CD8-positive, alpha-beta memory T cell (primary cell): ENCODE measurements at regions not wholly inside any gene's neighbourhood (a gene's known extent, or its start where the extent isn't known, plus 50 kb on each side); places are given as distances from the start of the nearest gene placed in this dataset.

Source experiments
- CTCF ChIA-PET: fragments of 350-600 bp; sonication (Branson Sonifier 250); formaldehyde crosslinking; loops from one replicate; lab custom pipeline; 2021; ENCODE audit warnings: antibody characterized with exemption; lab: Charles Lee
- POLR2A ChIA-PET: fragments of 350-600 bp; sonication (Branson Sonifier 250); formaldehyde crosslinking; loops from one replicate; lab custom pipeline; 2021; ENCODE audit warnings: antibody characterized with exemption; lab: Charles Lee
- DNase-seq, 5 donors: peaks; one replicate each; pipeline versions ENCODE4 v3.0.0 to v3.0.0-alpha.2; 2020 to 2022; ENCODE audit warnings: mixed read lengths in 1 of 5
- H3K27ac ChIP-seq: one replicate; pipeline ENCODE4 v1.7.0; 2013; ENCODE audit warnings: low read depth, mild to moderate bottlenecking, low read length, moderate library complexity
- H3K27me3 ChIP-seq: 2 replicates; pipeline ENCODE4 v1.7.0; 2013; ENCODE audit warnings: low read length, mild to moderate bottlenecking; ENCODE audit not compliant: insufficient read depth, poor library complexity, severe bottlenecking
- H3K36me3 ChIP-seq: 2 replicates; pipeline ENCODE4 v1.7.0; 2013; ENCODE audit warnings: mild to moderate bottlenecking, low read length, moderate library complexity; ENCODE audit not compliant: insufficient read depth
- H3K4me1 ChIP-seq: 2 replicates; pipeline ENCODE4 v1.7.0; 2013; ENCODE audit warnings: mild to moderate bottlenecking, low read length, moderate library complexity; ENCODE audit not compliant: insufficient read depth
- H3K4me3 ChIP-seq: 2 replicates; pipeline ENCODE4 v1.7.0; 2013; ENCODE audit warnings: mild to moderate bottlenecking, low read length
- H3K9me3 ChIP-seq: 2 replicates; pipeline ENCODE4 v1.7.0; 2013; ENCODE audit warnings: mild to moderate bottlenecking, low read length
- H3K27ac Mint-ChIP-seq, 8 donors: one replicate each; pipeline ENCODE4 v1.8.0; 2020 to 2021; ENCODE audit warnings: mixed read lengths in 8 of 8, mild to moderate bottlenecking in 6 of 8, inconsistent platforms in 3 of 8, moderate library complexity in 3 of 8
- H3K27me3 Mint-ChIP-seq, 2 donors: one replicate each; pipeline ENCODE4 v1.8.0; 2020 to 2021; ENCODE audit warnings: mixed read lengths in 2 of 2, mild to moderate bottlenecking in 1 of 2, moderate library complexity in 1 of 2
- H3K36me3 Mint-ChIP-seq, 3 donors: one replicate each; pipeline ENCODE4 v1.8.0; 2020 to 2021; ENCODE audit warnings: mixed read lengths in 3 of 3, inconsistent platforms in 1 of 3, mild to moderate bottlenecking in 1 of 3
- H3K4me1 Mint-ChIP-seq, 3 donors: one replicate each; pipeline ENCODE4 v1.8.0; 2020 to 2021; ENCODE audit warnings: mixed read lengths in 3 of 3, inconsistent platforms in 1 of 3, mild to moderate bottlenecking in 1 of 3
- H3K4me3 Mint-ChIP-seq, 7 donors: one replicate each; pipeline ENCODE4 v1.8.0; 2020 to 2021; ENCODE audit warnings: mixed read lengths in 7 of 7, mild to moderate bottlenecking in 6 of 7, moderate library complexity in 4 of 7, inconsistent platforms in 2 of 7
- H3K9me3 Mint-ChIP-seq, 5 donors: one replicate each; pipeline ENCODE4 v1.8.0; 2020 to 2022; ENCODE audit warnings: mixed read lengths in 5 of 5, mild to moderate bottlenecking in 3 of 5, moderate library complexity in 2 of 5, inconsistent platforms in 1 of 5

GRCh38 chr3:159766563-159767185, 222.0 kb upstream of the IL12A start:
- Mint-ChIP-seq H3K36me3 (peaks cover 0 to 6% (median 0%) of the 10 kb centered on the region in 3 donors), H3K27ac (no peak overlapping the region), H3K4me1 (peaks cover 12 to 16% (median 14%) of the 10 kb centered on the region in 3 donors), H3K9me3 (peaks cover 0 to 4% (median 0%) of the 10 kb centered on the region in 5 donors), H3K27me3 (peaks cover 33 to 55% of the 10 kb centered on the region in 2 donors), H3K4me3 (no peak overlapping the region)
- peaks cover 13% of the 10 kb centered on the region for H3K27me3 ChIP-seq
- no peaks in the 10 kb centered on the region for H3K4me1 ChIP-seq
- H3K4me3 ChIP-seq = no peak overlapping the region
- no peaks in the 10 kb centered on the region for H3K9me3 ChIP-seq
- POLR2A ChIA-PET = no interaction called here
- H3K36me3 ChIP-seq = no peaks in the 10 kb centered on the region
- no peak overlapping the region for H3K27ac ChIP-seq
- DNase-seq = no peak
- CTCF ChIA-PET = no interaction called here

GRCh38 chr3:159770998-159771397, 217.6 kb upstream of the IL12A start:
- H3K27me3 ChIP-seq = peaks cover 5% of the 10 kb centered on the region
- DNase-seq = no peak
- no peaks in the 10 kb centered on the region for H3K4me1 ChIP-seq
- Mint-ChIP-seq H3K9me3 (no peaks in the 10 kb centered on the region), H3K4me3 (no peak overlapping the region), H3K27ac (no peak overlapping the region), H3K27me3 (peaks cover 13 to 40% of the 10 kb centered on the region in 2 donors), H3K4me1 (no peaks in the 10 kb centered on the region), H3K36me3 (no peaks in the 10 kb centered on the region)
- H3K27ac ChIP-seq = no peak overlapping the region
- ChIA-PET POLR2A (no interaction called here), CTCF (no interaction called here)
- no peak overlapping the region for H3K4me3 ChIP-seq
- no peaks in the 10 kb centered on the region for H3K36me3 ChIP-seq
- no peaks in the 10 kb centered on the region for H3K9me3 ChIP-seq

- peaks cover 7 to 30% of the 10 kb centered on the region in 2 donors for H3K27me3 Mint-ChIP-seq
- Histone ChIP-seq H3K36me3 (no peaks in the 10 kb centered on the region), H3K4me1 (no peaks in the 10 kb centered on the region), H3K4me3 (no peak overlapping the region), H3K9me3 (no peaks in the 10 kb centered on the region), H3K27ac (no peak overlapping the region), H3K27me3 (no peaks in the 10 kb centered on the region)
- no peak for DNase-seq
- H3K36me3 Mint-ChIP-seq = no peaks in the 10 kb centered on the region
- H3K27ac Mint-ChIP-seq = no peak overlapping the region
- H3K4me3 Mint-ChIP-seq = no peak overlapping the region
- H3K4me1 Mint-ChIP-seq = no peaks in the 10 kb centered on the region
- H3K9me3 Mint-ChIP-seq = no peaks in the 10 kb centered on the region
- ChIA-PET CTCF (no interaction called here), POLR2A (no interaction called here)
Measured at GRCh38 chr3:159771865-159772611, 216.6 kb upstream of the IL12A start.

- no peaks in the 10 kb centered on the region for H3K4me1 ChIP-seq
- H3K27ac ChIP-seq = no peak overlapping the region
- CTCF ChIA-PET = no interaction called here
- Mint-ChIP-seq H3K4me3 (no peak overlapping the region), H3K4me1 (no peaks in the 10 kb centered on the region), H3K36me3 (no peaks in the 10 kb centered on the region), H3K9me3 (no peaks in the 10 kb centered on the region), H3K27ac (no peak overlapping the region), H3K27me3 (peaks cover 4 to 22% of the 10 kb centered on the region in 2 donors)
- H3K36me3 ChIP-seq = no peaks in the 10 kb centered on the region
- H3K4me3 ChIP-seq = no peak overlapping the region
- POLR2A ChIA-PET = no interaction called here
- H3K9me3 ChIP-seq = no peaks in the 10 kb centered on the region
- no peak for DNase-seq
- H3K27me3 ChIP-seq = no peaks in the 10 kb centered on the region
Measured at GRCh38 chr3:159773706-159774105, 214.9 kb upstream of the IL12A start.

GRCh38 chr3:159775372-159775961, 213.2 kb upstream of the IL12A start:
- Histone ChIP-seq H3K4me1 (no peaks in the 10 kb centered on the region), H3K27me3 (no peaks in the 10 kb centered on the region), H3K36me3 (no peaks in the 10 kb centered on the region), H3K9me3 (no peaks in the 10 kb centered on the region), H3K4me3 (no peak overlapping the region), H3K27ac (no peak overlapping the region)
- Mint-ChIP-seq H3K27me3 (peaks cover 4 to 22% of the 10 kb centered on the region in 2 donors), H3K27ac (no peak overlapping the region), H3K4me3 (no peak overlapping the region), H3K9me3 (peaks cover 0 to 2% (median 0%) of the 10 kb centered on the region in 5 donors), H3K36me3 (no peaks in the 10 kb centered on the region), H3K4me1 (no peaks in the 10 kb centered on the region)
- CTCF ChIA-PET = no interaction called here
- no peak for DNase-seq
- POLR2A ChIA-PET = no interaction called here

GRCh38 chr3:159776779-159777178, 211.9 kb upstream of the IL12A start:
- Mint-ChIP-seq H3K4me1 (no peaks in the 10 kb centered on the region), H3K4me3 (no peak overlapping the region), H3K36me3 (no peaks in the 10 kb centered on the region), H3K9me3 (peaks cover 0 to 2% (median 0%) of the 10 kb centered on the region in 5 donors), H3K27me3 (peaks cover 4 to 20% of the 10 kb centered on the region in 2 donors), H3K27ac (no peak overlapping the region)
- Histone ChIP-seq H3K4me3 (no peak overlapping the region), H3K27ac (no peak overlapping the region), H3K27me3 (no peaks in the 10 kb centered on the region), H3K4me1 (no peaks in the 10 kb centered on the region), H3K9me3 (no peaks in the 10 kb centered on the region), H3K36me3 (no peaks in the 10 kb centered on the region)
- POLR2A ChIA-PET = no interaction called here
- CTCF ChIA-PET = no interaction called here
- DNase-seq = no peak

- DNase-seq = no peak
- Histone ChIP-seq H3K36me3 (no peaks in the 10 kb centered on the region), H3K27ac (no peak overlapping the region), H3K27me3 (no peaks in the 10 kb centered on the region), H3K4me3 (no peak overlapping the region), H3K9me3 (no peaks in the 10 kb centered on the region), H3K4me1 (no peaks in the 10 kb centered on the region)
- Mint-ChIP-seq H3K27ac (no peak overlapping the region), H3K4me1 (no peaks in the 10 kb centered on the region), H3K9me3 (peaks cover 0 to 2% (median 0%) of the 10 kb centered on the region in 5 donors), H3K27me3 (peaks cover 0 to 15% of the 10 kb centered on the region in 2 donors), H3K4me3 (no peak overlapping the region), H3K36me3 (no peaks in the 10 kb centered on the region)
- ChIA-PET POLR2A (no interaction called here), CTCF (no interaction called here)
Measured at GRCh38 chr3:159779883-159780282, 208.8 kb upstream of the IL12A start.

GRCh38 chr3:159781867-159782266, 206.8 kb upstream of the IL12A start:
- Histone ChIP-seq H3K4me1 (no peaks in the 10 kb centered on the region), H3K9me3 (no peaks in the 10 kb centered on the region), H3K27me3 (no peaks in the 10 kb centered on the region), H3K36me3 (no peaks in the 10 kb centered on the region), H3K4me3 (no peak overlapping the region), H3K27ac (no peak overlapping the region)
- Mint-ChIP-seq H3K4me1 (no peaks in the 10 kb centered on the region), H3K4me3 (no peak overlapping the region), H3K27ac (no peak overlapping the region), H3K36me3 (no peaks in the 10 kb centered on the region), H3K9me3 (peaks cover 0 to 2% (median 0%) of the 10 kb centered on the region in 5 donors), H3K27me3 (peaks cover 0 to 11% of the 10 kb centered on the region in 2 donors)
- ChIA-PET POLR2A (no interaction called here), CTCF (no interaction called here)
- DNase-seq = no peak
